NCI-H2227 treated with DMSO at 0.1 percent for 48 hours (cell line): ENCODE measurements at regions not wholly inside any gene's neighbourhood (a gene's known extent, or its start where the extent isn't known, plus 50 kb on each side); places are given as distances from the start of the nearest gene placed in this dataset.

Experiments
- DNase-seq: peaks from one replicate; lab custom pipeline; 2025; lab: John Stamatoyannopoulos, UW

GRCh38 chr7:98040626-98041360 is 50.8 kb upstream of the OCM2 start:
- no peak for DNase-seq

GRCh38 chr7:98046816-98047215 is 56.8 kb upstream of the OCM2 start:
- DNase-seq: no peak

GRCh38 chr7:98049034-98049433 is 57.6 kb upstream of the LMTK2 start:
- DNase-seq: no peak

GRCh38 chr7:98051118-98051744 is 55.4 kb upstream of the LMTK2 start:
- peak; percentile 83 for DNase-seq

GRCh38 chr7:98054585-98054984 is 52.1 kb upstream of the LMTK2 start:
- no peak for DNase-seq

- DNase-seq: peak; percentile 52
These were observed 50.1 kb upstream of the LMTK2 start for GRCh38 chr7:98056580-98056979.
